ENCODE measurements at regions not wholly inside any gene's neighbourhood (a gene's known extent, or its start where the extent isn't known, plus 50 kb on each side); places are given as distances from the start of the nearest gene placed in this dataset.

DNA sequence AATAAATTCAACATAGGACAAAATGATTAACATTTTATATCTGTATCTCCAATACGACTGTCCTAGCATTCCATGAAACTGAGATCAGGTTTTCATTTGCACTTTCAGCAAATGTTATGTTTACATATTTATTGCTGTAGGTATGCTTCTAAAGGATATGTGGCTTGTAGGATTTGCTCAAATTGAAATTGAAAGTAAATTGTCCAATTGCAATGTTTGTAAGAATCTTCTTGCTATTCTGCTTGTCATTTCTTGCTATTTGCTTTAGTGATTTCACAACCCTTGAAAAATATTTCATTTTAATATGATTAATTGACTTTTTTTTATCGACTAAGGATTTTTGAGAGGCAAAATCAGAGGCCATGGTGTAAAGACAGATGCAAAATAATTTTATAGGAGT lies 904.2 kb upstream of the RAG2 start:
- Histone ChIP-seq H3K4me1 (no peaks in the 10 kb centered on the region), H3K9me3 (no peaks in the 10 kb centered on the region), H3K4me3 (no peak overlapping the region), H3K27ac (no peak overlapping the region), H3K36me3 (no peaks in the 10 kb centered on the region), H3K27me3 (no peaks in the 10 kb centered on the region)
- no peak for DNase-seq
- intact Hi-C loops (cut with DNase I; ENCODE audit: low total_unique reads): no loop called here
- TF ChIP-seq, protein P1, sequence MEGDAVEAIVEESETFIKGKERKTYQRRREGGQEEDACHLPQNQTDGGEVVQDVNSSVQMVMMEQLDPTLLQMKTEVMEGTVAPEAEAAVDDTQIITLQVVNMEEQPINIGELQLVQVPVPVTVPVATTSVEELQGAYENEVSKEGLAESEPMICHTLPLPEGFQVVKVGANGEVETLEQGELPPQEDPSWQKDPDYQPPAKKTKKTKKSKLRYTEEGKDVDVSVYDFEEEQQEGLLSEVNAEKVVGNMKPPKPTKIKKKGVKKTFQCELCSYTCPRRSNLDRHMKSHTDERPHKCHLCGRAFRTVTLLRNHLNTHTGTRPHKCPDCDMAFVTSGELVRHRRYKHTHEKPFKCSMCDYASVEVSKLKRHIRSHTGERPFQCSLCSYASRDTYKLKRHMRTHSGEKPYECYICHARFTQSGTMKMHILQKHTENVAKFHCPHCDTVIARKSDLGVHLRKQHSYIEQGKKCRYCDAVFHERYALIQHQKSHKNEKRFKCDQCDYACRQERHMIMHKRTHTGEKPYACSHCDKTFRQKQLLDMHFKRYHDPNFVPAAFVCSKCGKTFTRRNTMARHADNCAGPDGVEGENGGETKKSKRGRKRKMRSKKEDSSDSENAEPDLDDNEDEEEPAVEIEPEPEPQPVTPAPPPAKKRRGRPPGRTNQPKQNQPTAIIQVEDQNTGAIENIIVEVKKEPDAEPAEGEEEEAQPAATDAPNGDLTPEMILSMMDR (IDR thresholded peaks at IDR 0.05): no peak
- TF ChIP-seq POLR2A (IDR thresholded peaks at IDR 0.05): no peak

- no peaks in the 10 kb centered on the region for H3K4me1 ChIP-seq
- no peaks in the 10 kb centered on the region for H3K36me3 ChIP-seq
- H3K4me3 ChIP-seq: no peak overlapping the region
- intact Hi-C loops (cut with DNase I; ENCODE audit: low total_unique reads): no loop called here
- H3K27me3 ChIP-seq: no peaks in the 10 kb centered on the region
- no peak overlapping the region for H3K27ac ChIP-seq
- TF ChIP-seq POLR2A (IDR thresholded peaks at IDR 0.05): no peak
- TF ChIP-seq, protein P1 (IDR thresholded peaks at IDR 0.05): no peak
- no peak for DNase-seq
- no peaks in the 10 kb centered on the region for H3K9me3 ChIP-seq
Measured at GRCh38 chr11:37500425-37500824, 902.4 kb upstream of the RAG2 start.

GRCh38 chr11:37497326-37497725 lies 899.3 kb upstream of the RAG2 start:
- H3K27ac ChIP-seq: no peak overlapping the region
- H3K27me3 ChIP-seq: no peaks in the 10 kb centered on the region
- no peaks in the 10 kb centered on the region for H3K4me1 ChIP-seq
- TF ChIP-seq, protein P1 (IDR thresholded peaks at IDR 0.05): no peak
- TF ChIP-seq POLR2A (IDR thresholded peaks at IDR 0.05): no peak
- intact Hi-C loops (cut with DNase I; ENCODE audit: low total_unique reads): no loop called here
- no peak for DNase-seq
- H3K9me3 ChIP-seq: no peaks in the 10 kb centered on the region
- no peaks in the 10 kb centered on the region for H3K36me3 ChIP-seq
- H3K4me3 ChIP-seq: no peak overlapping the region

GRCh38 chr11:37496201-37496600 lies 898.2 kb upstream of the RAG2 start:
- Histone ChIP-seq H3K27ac (no peak overlapping the region), H3K9me3 (no peaks in the 10 kb centered on the region), H3K4me3 (no peak overlapping the region), H3K27me3 (no peaks in the 10 kb centered on the region), H3K36me3 (no peaks in the 10 kb centered on the region), H3K4me1 (no peaks in the 10 kb centered on the region)
- TF ChIP-seq, protein P1 (IDR thresholded peaks at IDR 0.05): no peak
- no peak for TF ChIP-seq POLR2A (IDR thresholded peaks at IDR 0.05)
- DNase-seq: no peak
- intact Hi-C loops (cut with DNase I; ENCODE audit: low total_unique reads): no loop called here

DNA sequence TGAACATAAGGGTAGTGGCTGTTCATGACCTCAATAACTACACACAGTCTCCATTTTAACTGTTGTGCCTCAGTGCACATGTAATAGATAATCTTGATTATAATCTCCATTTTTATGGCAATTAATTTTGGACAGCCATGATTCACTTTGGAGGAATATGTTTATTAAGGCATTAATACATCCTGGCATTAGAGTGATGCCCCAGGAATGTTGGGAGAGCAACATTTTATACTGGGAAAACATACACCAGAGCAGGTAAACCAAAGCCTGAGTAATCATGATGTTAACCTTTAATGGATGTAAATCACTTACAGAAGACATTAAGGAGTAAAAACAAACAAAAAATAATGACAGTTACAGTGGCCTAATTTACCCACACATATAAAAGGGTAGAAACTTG lies 886.3 kb upstream of the RAG2 start:
- TF ChIP-seq, protein P1 (IDR thresholded peaks at IDR 0.05): no peak
- TF ChIP-seq POLR2A (IDR thresholded peaks at IDR 0.05): no peak
- intact Hi-C loops (cut with DNase I; ENCODE audit: low total_unique reads): no loop called here

More for the DNA sequence above, 886.3 kb upstream of the RAG2 start:
- no peak overlapping the region for H3K4me3 ChIP-seq
- H3K27ac ChIP-seq: no peak overlapping the region
- no peaks in the 10 kb centered on the region for H3K4me1 ChIP-seq
- no peak for DNase-seq
- H3K36me3 ChIP-seq: no peaks in the 10 kb centered on the region
- H3K9me3 ChIP-seq: no peaks in the 10 kb centered on the region
- no peaks in the 10 kb centered on the region for H3K27me3 ChIP-seq

All from uterus (tissue), 3 donors.